Kidney (tissue), 13 donors: ENCODE measurements at regions not wholly inside any gene's neighbourhood (a gene's known extent, or its start where the extent isn't known, plus 50 kb on each side); places are given as distances from the start of the nearest gene placed in this dataset.

Experiments
- DNase-seq, 5 donors: peaks; one replicate each; pipeline ENCODE4 v3.0.0-alpha.2; 2013 to 2020
- FAIRE-seq: peaks from 2 replicates; lab custom pipeline; 2012; peaks lifted over from hg19 to GRCh38; lab: Jason Lieb, UNC
- H3K27ac ChIP-seq, 2 donors: one replicate each; pipeline ENCODE4 v1.7.0; 2013; ENCODE audit warnings: low read depth in 2 of 2, low read length in 2 of 2, inconsistent platforms in 1 of 2
- H3K27me3 ChIP-seq: one replicate; pipeline ENCODE4 v1.7.1; 2013; ENCODE audit warnings: low read length, inconsistent platforms; ENCODE audit not compliant: control insufficient read depth, insufficient read depth
- H3K36me3 ChIP-seq, 3 donors: one replicate each; pipeline versions ENCODE4 v1.7.0 to v1.7.1; 2013; ENCODE audit warnings: low read length in 3 of 3, control low read depth in 1 of 3, inconsistent platforms in 1 of 3; ENCODE audit not compliant: insufficient read depth in 3 of 3, control insufficient read depth in 2 of 3
- H3K4me1 ChIP-seq, 3 donors: one replicate each; pipeline versions ENCODE4 v1.7.0 to v1.7.1; 2013; ENCODE audit warnings: low read length in 3 of 3, inconsistent platforms in 1 of 3, low read depth in 1 of 3; ENCODE audit not compliant: control insufficient read depth in 2 of 3, insufficient read depth in 2 of 3
- H3K4me3 ChIP-seq, 3 donors: one replicate each; pipeline versions ENCODE4 v1.7.0 to v1.8.1; 2013; ENCODE audit warnings: low read length in 3 of 3, control low read depth in 1 of 3, inconsistent platforms in 1 of 3
- H3K9ac ChIP-seq, 3 donors: one replicate each; pipeline versions ENCODE4 v1.7.0 to v1.7.1; 2013; ENCODE audit warnings: low read length in 3 of 3, control low read depth in 1 of 3, inconsistent platforms in 1 of 3
- H3K9me3 ChIP-seq, 3 donors: one replicate each; pipeline versions ENCODE4 v1.7.0 to v1.7.1; 2013; ENCODE audit warnings: low read length in 3 of 3, control low read depth in 1 of 3, inconsistent platforms in 1 of 3; ENCODE audit not compliant: control insufficient read depth in 2 of 3, insufficient read depth in 1 of 3
- CTCF ChIP-seq: IDR thresholded peaks from 3 replicates; pipeline ENCODE4 v1.5.1; 2012; ENCODE audit warnings: mild to moderate bottlenecking, moderate library complexity, borderline replicate concordance; ENCODE audit not compliant: insufficient read depth; ENCODE audit errors: extremely low read depth
- intact Hi-C: fragments of 100-400 bp; cut with DNase I; formaldehyde crosslinking; loops from one replicate; pipeline ENCODE4 v1.11.1; 2022
- donor health status: control.
- donor health status: control.
- donor health status: control.
- donor health status: control.
- donor health status: control.
- donor health status: DM: yes; HTN: yes; CAD: no.
- donor health status: Normal renal cell carcinoma (clear cell type).

GRCh38 chr2:18047896-18048657 lies 169.6 kb downstream of the KCNS3 start:
- DNase-seq (peak in 2 of 5 donors; percentile 11 to 15), FAIRE-seq (no peak)
- Histone ChIP-seq H3K27me3 (no peaks in the 10 kb centered on the region), H3K9me3 (no peaks in the 10 kb centered on the region), H3K36me3 (no peaks in the 10 kb centered on the region), H3K9ac (no peak overlapping the region), H3K4me3 (no peak overlapping the region), H3K27ac (no peak overlapping the region), H3K4me1 (peaks cover 0 to 6% (median 2%) of the 10 kb centered on the region in 3 donors)
- intact Hi-C loops: no loop called here
- no peak for TF ChIP-seq CTCF

GRCh38 chr2:18047213-18047611 lies 168.7 kb downstream of the KCNS3 start:
- no peak overlapping the region for H3K9ac ChIP-seq
- TF ChIP-seq CTCF: no peak
- no peaks in the 10 kb centered on the region for H3K9me3 ChIP-seq
- H3K27me3 ChIP-seq: no peaks in the 10 kb centered on the region
- H3K36me3 ChIP-seq: no peaks in the 10 kb centered on the region
- no peak overlapping the region for H3K4me3 ChIP-seq
- DNase-seq: no peak
- intact Hi-C loops: no loop called here
- H3K4me1 ChIP-seq: peaks cover 0 to 6% (median 2%) of the 10 kb centered on the region in 3 donors
- no peak overlapping the region for H3K27ac ChIP-seq
- no peak for FAIRE-seq

GRCh38 chr2:18046558-18047212 lies 168.2 kb downstream of the KCNS3 start:
- intact Hi-C loops: no loop called here
- no peaks in the 10 kb centered on the region for H3K36me3 ChIP-seq
- TF ChIP-seq CTCF: no peak
- H3K4me1 ChIP-seq: peaks cover 0 to 6% (median 2%) of the 10 kb centered on the region in 3 donors
- H3K27ac ChIP-seq: no peak overlapping the region
- no peak for DNase-seq
- H3K9ac ChIP-seq: no peak overlapping the region
- no peaks in the 10 kb centered on the region for H3K27me3 ChIP-seq
- no peak overlapping the region for H3K4me3 ChIP-seq
- FAIRE-seq: no peak
- no peaks in the 10 kb centered on the region for H3K9me3 ChIP-seq
